ENCODE measurements at regions not wholly inside any gene's neighbourhood (a gene's known extent, or its start where the extent isn't known, plus 50 kb on each side); places are given as distances from the start of the nearest gene placed in this dataset.

GRCh38 chr4:24145591-24145990, 255.7 kb upstream of the PPARGC1A start:
- Histone ChIP-seq H3K4me1 (ENCODE audit: control insufficient read depth in 2 of 2, insufficient read depth in 2 of 2, low read length in 2 of 2) (no peaks in the 10 kb centered on the region), H3K27me3 (ENCODE audit: control insufficient read depth in 2 of 2, insufficient read depth in 2 of 2, low read length in 2 of 2) (no peaks in the 10 kb centered on the region), H3K36me3 (ENCODE audit: control insufficient read depth in 2 of 3, insufficient read depth in 3 of 3, low read length in 3 of 3) (no peaks in the 10 kb centered on the region), H3K27ac (ENCODE audit: low read depth, low read length) (no peak overlapping the region), H3K4me3 (ENCODE audit: low read length) (no peak overlapping the region), H3K9me3 (ENCODE audit: control insufficient read depth in 2 of 3, low read length in 3 of 3) (no peaks in the 10 kb centered on the region)
- H3K27ac Mint-ChIP-seq: no peak overlapping the region
- H3K27me3 Mint-ChIP-seq: peaks cover 0 to 6% (median 0%) of the 10 kb centered on the region in 5 donors
- ChIA-PET CTCF (no interaction called here), POLR2A (no interaction called here)
- H3K36me3 Mint-ChIP-seq: no peaks in the 10 kb centered on the region
- ATAC-seq (no peak), DNase-seq (no peak)
- intact Hi-C loops (cut with micrococcal nuclease): no loop called here
- peaks cover 0 to 6% (median 0%) of the 10 kb centered on the region in 11 donors for H3K9me3 Mint-ChIP-seq
- H3K4me3 Mint-ChIP-seq: no peak overlapping the region
- H3K4me1 Mint-ChIP-seq: no peaks in the 10 kb centered on the region

DNA sequence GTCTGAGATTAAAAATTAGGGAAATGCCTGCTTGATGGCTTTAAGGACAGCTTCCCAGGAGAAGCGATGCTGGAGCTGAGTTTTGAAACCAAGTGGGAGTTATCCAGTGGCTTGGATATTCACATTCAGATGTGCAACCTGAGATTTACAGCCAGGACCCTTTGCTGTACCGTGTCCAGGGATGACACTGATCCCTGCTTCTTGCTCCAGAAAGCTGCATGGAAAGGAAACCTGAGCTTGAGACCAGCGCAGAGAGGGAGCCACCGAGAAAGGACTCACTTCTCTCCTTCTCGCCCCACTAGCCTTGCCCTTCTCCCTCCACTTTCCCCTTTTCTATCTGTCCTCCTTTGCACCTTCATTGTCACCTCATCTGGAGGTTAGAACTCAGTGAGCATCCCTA, 254.5 kb upstream of the PPARGC1A start:
- Histone ChIP-seq H3K36me3 (ENCODE audit: control insufficient read depth in 2 of 3, insufficient read depth in 3 of 3, low read length in 3 of 3) (no peaks in the 10 kb centered on the region), H3K27me3 (ENCODE audit: control insufficient read depth in 2 of 2, insufficient read depth in 2 of 2, low read length in 2 of 2) (no peaks in the 10 kb centered on the region), H3K9me3 (ENCODE audit: control insufficient read depth in 2 of 3, low read length in 3 of 3) (no peaks in the 10 kb centered on the region), H3K4me1 (ENCODE audit: control insufficient read depth in 2 of 2, insufficient read depth in 2 of 2, low read length in 2 of 2) (no peaks in the 10 kb centered on the region), H3K27ac (ENCODE audit: low read depth, low read length) (no peak overlapping the region), H3K4me3 (ENCODE audit: low read length) (no peak overlapping the region)
- ChIA-PET POLR2A (no interaction called here), CTCF (no interaction called here)
- Mint-ChIP-seq H3K9me3 (peaks cover 0 to 6% (median 2%) of the 10 kb centered on the region in 11 donors), H3K36me3 (no peaks in the 10 kb centered on the region), H3K27me3 (peaks cover 0 to 6% (median 0%) of the 10 kb centered on the region in 5 donors), H3K4me3 (no peak overlapping the region), H3K27ac (no peak overlapping the region), H3K4me1 (no peaks in the 10 kb centered on the region)
- intact Hi-C loops (cut with micrococcal nuclease): no loop called here
- no peak for DNase-seq
- no peak for ATAC-seq

DNA sequence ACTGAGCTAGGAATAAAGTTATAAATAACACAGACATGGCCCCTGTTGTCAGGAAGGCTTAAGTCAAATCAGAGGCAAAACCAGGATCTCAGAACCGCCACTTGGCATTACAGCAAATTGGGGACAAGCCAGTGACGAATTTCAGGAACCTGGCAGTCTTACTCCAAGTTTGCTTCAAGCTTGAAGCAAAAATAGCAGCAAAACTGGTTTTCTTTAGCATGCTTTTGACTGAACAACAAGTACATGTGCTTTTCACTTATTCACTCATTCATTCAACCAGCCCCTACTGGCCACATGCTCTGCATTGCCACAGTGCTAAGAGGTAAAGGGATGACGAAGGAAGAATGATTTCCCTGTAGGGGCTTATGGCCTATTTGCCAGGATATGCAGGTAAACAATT, 253.9 kb upstream of the PPARGC1A start:
- no peaks in the 10 kb centered on the region for H3K27me3 ChIP-seq (ENCODE audit: control insufficient read depth in 2 of 2, insufficient read depth in 2 of 2, low read length in 2 of 2)
- H3K27ac Mint-ChIP-seq: no peak overlapping the region
- intact Hi-C loops (cut with micrococcal nuclease): no loop called here
- H3K4me3 ChIP-seq (ENCODE audit: low read length): no peak overlapping the region
- no peak for ATAC-seq
- no peaks in the 10 kb centered on the region for H3K4me1 ChIP-seq (ENCODE audit: control insufficient read depth in 2 of 2, insufficient read depth in 2 of 2, low read length in 2 of 2)
- no peak overlapping the region for H3K4me3 Mint-ChIP-seq
- POLR2A ChIA-PET: no interaction called here
- no peaks in the 10 kb centered on the region for H3K36me3 Mint-ChIP-seq
- peaks cover 0 to 6% (median 2%) of the 10 kb centered on the region in 11 donors for H3K9me3 Mint-ChIP-seq
- H3K9me3 ChIP-seq (ENCODE audit: control insufficient read depth in 2 of 3, low read length in 3 of 3): no peaks in the 10 kb centered on the region
- no peak overlapping the region for H3K27ac ChIP-seq (ENCODE audit: low read depth, low read length)
- H3K36me3 ChIP-seq (ENCODE audit: control insufficient read depth in 2 of 3, insufficient read depth in 3 of 3, low read length in 3 of 3): no peaks in the 10 kb centered on the region
- H3K27me3 Mint-ChIP-seq: peaks cover 0 to 6% (median 0%) of the 10 kb centered on the region in 5 donors
- no peaks in the 10 kb centered on the region for H3K4me1 Mint-ChIP-seq
- CTCF ChIA-PET: no interaction called here
- no peak for DNase-seq

- CTCF ChIA-PET: no interaction called here
- Mint-ChIP-seq H3K4me3 (no peak overlapping the region), H3K4me1 (no peaks in the 10 kb centered on the region), H3K27me3 (peaks cover 0 to 11% (median 0%) of the 10 kb centered on the region in 5 donors), H3K36me3 (no peaks in the 10 kb centered on the region), H3K27ac (no peak overlapping the region), H3K9me3 (peaks cover 0 to 9% (median 2%) of the 10 kb centered on the region in 11 donors)
- Histone ChIP-seq H3K4me1 (ENCODE audit: control insufficient read depth in 2 of 2, insufficient read depth in 2 of 2, low read length in 2 of 2) (no peaks in the 10 kb centered on the region), H3K27ac (ENCODE audit: low read depth, low read length) (no peak overlapping the region), H3K4me3 (ENCODE audit: low read length) (no peak overlapping the region), H3K9me3 (ENCODE audit: control insufficient read depth in 2 of 3, low read length in 3 of 3) (no peaks in the 10 kb centered on the region), H3K27me3 (ENCODE audit: control insufficient read depth in 2 of 2, insufficient read depth in 2 of 2, low read length in 2 of 2) (no peaks in the 10 kb centered on the region), H3K36me3 (ENCODE audit: control insufficient read depth in 2 of 3, insufficient read depth in 3 of 3, low read length in 3 of 3) (no peaks in the 10 kb centered on the region)
- intact Hi-C loops (cut with micrococcal nuclease): no loop called here
- POLR2A ChIA-PET: no interaction called here
- ATAC-seq: no peak
- DNase-seq: no peak
Observed at GRCh38 chr4:24141836-24142235, 252.0 kb upstream of the PPARGC1A start.

DNA sequence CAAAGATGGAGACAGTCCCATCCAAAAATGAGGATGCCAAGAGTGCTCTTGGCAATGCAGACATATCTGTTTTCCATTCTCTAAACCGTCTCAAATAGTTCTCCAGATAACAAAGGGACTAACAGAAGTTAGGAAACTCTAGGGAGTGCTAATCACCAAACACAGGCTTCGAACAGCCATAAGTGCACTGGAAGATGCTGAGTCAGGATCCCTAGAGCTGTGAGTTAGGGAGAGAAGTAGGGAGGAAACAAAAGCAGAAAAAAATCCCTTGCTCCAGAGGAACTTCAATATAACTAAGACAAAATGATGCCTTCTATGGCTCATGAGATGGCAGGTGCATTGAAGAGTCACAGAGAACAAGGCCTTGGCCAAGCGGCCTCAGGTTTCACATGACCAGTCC, 251.0 kb upstream of the PPARGC1A start:
- no peaks in the 10 kb centered on the region for H3K9me3 ChIP-seq (ENCODE audit: control insufficient read depth in 2 of 3, low read length in 3 of 3)
- Mint-ChIP-seq H3K27me3 (peaks cover 0 to 11% (median 0%) of the 10 kb centered on the region in 5 donors), H3K4me1 (no peaks in the 10 kb centered on the region), H3K9me3 (peaks cover 0 to 9% (median 2%) of the 10 kb centered on the region in 11 donors), H3K36me3 (no peaks in the 10 kb centered on the region), H3K27ac (no peak overlapping the region), H3K4me3 (no peak overlapping the region)
- no peak overlapping the region for H3K4me3 ChIP-seq (ENCODE audit: low read length)
- H3K36me3 ChIP-seq (ENCODE audit: control insufficient read depth in 2 of 3, insufficient read depth in 3 of 3, low read length in 3 of 3): no peaks in the 10 kb centered on the region
- CTCF ChIA-PET: no interaction called here
- DNase-seq (no peak), ATAC-seq (no peak)
- H3K4me1 ChIP-seq (ENCODE audit: control insufficient read depth in 2 of 2, insufficient read depth in 2 of 2, low read length in 2 of 2): no peaks in the 10 kb centered on the region
- H3K27me3 ChIP-seq (ENCODE audit: control insufficient read depth in 2 of 2, insufficient read depth in 2 of 2, low read length in 2 of 2): no peaks in the 10 kb centered on the region
- POLR2A ChIA-PET: no interaction called here
- intact Hi-C loops (cut with micrococcal nuclease): no loop called here
- no peak overlapping the region for H3K27ac ChIP-seq (ENCODE audit: low read depth, low read length)

DNA sequence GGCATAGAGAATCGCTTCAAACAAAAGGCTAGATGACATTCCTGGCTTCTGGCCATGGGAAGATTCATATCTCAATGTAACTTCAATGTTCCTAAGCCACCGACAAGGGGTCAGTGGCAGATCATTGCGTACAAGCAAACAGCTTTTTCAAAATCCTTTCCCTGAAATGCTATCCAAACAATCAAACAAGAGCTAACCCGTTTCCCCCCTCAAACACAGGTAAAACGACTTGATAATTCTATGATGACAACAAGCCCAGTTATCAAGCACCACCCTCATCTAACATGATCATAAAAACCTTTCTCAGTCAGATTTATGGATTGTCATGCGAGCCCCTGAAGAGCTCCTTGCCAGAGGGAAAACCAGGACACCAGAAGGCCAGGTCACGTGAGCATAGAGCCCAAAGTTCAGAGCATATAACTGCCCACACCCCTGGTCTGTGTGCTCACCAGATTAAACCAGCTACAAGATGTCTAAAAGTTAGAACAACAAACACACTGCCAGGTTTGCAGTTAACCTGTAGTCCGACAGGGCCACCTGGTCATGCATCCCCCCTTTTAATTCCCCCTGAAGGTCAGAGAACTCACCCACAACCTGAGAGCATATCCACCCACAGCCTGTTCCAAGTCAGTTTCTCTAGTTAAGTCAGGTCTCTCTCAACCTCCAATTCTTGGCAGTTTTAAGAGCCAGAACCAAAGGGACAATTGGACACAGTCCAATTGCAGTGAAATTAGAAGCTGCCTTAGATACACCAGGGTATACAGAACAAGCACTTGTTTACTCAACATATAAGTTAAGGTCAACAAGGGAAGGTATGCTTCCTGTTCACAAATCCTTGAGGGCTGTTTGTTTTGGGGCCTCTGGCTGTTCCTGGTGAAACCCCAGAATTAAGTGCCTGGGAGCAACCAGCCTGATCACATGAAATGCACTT, 248.1 kb upstream of the PPARGC1A start:
- no peak for ATAC-seq
- intact Hi-C loops (cut with micrococcal nuclease): no loop called here
- DNase-seq: no peak
- ChIA-PET CTCF (no interaction called here), POLR2A (no interaction called here)
- no peaks in the 10 kb centered on the region for H3K36me3 Mint-ChIP-seq
- no peak overlapping the region for H3K4me3 Mint-ChIP-seq
- H3K27ac ChIP-seq (ENCODE audit: low read depth, low read length): no peak overlapping the region
- H3K27ac Mint-ChIP-seq: no peak overlapping the region
- H3K9me3 ChIP-seq (ENCODE audit: control insufficient read depth in 2 of 3, low read length in 3 of 3): no peaks in the 10 kb centered on the region
- H3K36me3 ChIP-seq (ENCODE audit: control insufficient read depth in 2 of 3, insufficient read depth in 3 of 3, low read length in 3 of 3): no peaks in the 10 kb centered on the region
- H3K27me3 Mint-ChIP-seq: peaks cover 0 to 19% (median 0%) of the 10 kb centered on the region in 5 donors
- H3K4me1 ChIP-seq (ENCODE audit: control insufficient read depth in 2 of 2, insufficient read depth in 2 of 2, low read length in 2 of 2): no peaks in the 10 kb centered on the region
- H3K4me3 ChIP-seq (ENCODE audit: low read length): no peak overlapping the region
- no peaks in the 10 kb centered on the region for H3K27me3 ChIP-seq (ENCODE audit: control insufficient read depth in 2 of 2, insufficient read depth in 2 of 2, low read length in 2 of 2)
- H3K9me3 Mint-ChIP-seq: peaks cover 0 to 11% (median 1%) of the 10 kb centered on the region in 11 donors
- no peaks in the 10 kb centered on the region for H3K4me1 Mint-ChIP-seq

All from naive thymus-derived CD4-positive, alpha-beta T cell (primary cell).